ENCODE measurements at regions not wholly inside any gene's neighbourhood (a gene's known extent, or its start where the extent isn't known, plus 50 kb on each side); places are given as distances from the start of the nearest gene placed in this dataset.

GRCh38 chr21:27323331-27323730 is 356.4 kb upstream of the ADAMTS5 start:
- TF ChIP-seq CTCF (IDR thresholded peaks at IDR 0.05): no peak
- TF ChIP-seq EZH2phosphoT487 (IDR thresholded peaks at IDR 0.05): no peak
- TF ChIP-seq EZH2 (IDR thresholded peaks at IDR 0.05): no peak
